Spleen (tissue), 7 donors: ENCODE measurements at regions not wholly inside any gene's neighbourhood (a gene's known extent, or its start where the extent isn't known, plus 50 kb on each side); places are given as distances from the start of the nearest gene placed in this dataset.

ENCODE experiments used
- POLR2A ChIP-seq, 3 donors: fragments of 450-650 bp; IDR thresholded peaks; one replicate each; pipeline ENCODE4 v1.5.1; 2017; ENCODE audit warnings: antibody characterized with exemption in 3 of 3, mild to moderate bottlenecking in 1 of 3
- TF ChIP-seq, protein P1 (sequence below), 11 experiments: fragments of 200-600 bp in 7 of 11; fragments of 450-650 bp in 4 of 11; sonication (generic) in 4 of 11; IDR thresholded peaks in 8 of 11; conservative IDR thresholded peaks in 3 of 11; 1 replicate in 7 of 11; 2 replicates in 4 of 11; pipeline versions ENCODE4 v1.4.0 to v1.8.0; 2016 to 2021; ENCODE audit warnings: antibody characterized with exemption in 11 of 11, inconsistent platforms in 4 of 11, mild to moderate bottlenecking in 1 of 11
- donor health status: DM: no; HTN: no; CAD: no; lungs with moderate emphysema.
- donor health status: DM: no; HTN: no; CAD: no.
- donor health status: DM: no; HTN: no; CAD: no.

- TF ChIP-seq, protein P1, sequence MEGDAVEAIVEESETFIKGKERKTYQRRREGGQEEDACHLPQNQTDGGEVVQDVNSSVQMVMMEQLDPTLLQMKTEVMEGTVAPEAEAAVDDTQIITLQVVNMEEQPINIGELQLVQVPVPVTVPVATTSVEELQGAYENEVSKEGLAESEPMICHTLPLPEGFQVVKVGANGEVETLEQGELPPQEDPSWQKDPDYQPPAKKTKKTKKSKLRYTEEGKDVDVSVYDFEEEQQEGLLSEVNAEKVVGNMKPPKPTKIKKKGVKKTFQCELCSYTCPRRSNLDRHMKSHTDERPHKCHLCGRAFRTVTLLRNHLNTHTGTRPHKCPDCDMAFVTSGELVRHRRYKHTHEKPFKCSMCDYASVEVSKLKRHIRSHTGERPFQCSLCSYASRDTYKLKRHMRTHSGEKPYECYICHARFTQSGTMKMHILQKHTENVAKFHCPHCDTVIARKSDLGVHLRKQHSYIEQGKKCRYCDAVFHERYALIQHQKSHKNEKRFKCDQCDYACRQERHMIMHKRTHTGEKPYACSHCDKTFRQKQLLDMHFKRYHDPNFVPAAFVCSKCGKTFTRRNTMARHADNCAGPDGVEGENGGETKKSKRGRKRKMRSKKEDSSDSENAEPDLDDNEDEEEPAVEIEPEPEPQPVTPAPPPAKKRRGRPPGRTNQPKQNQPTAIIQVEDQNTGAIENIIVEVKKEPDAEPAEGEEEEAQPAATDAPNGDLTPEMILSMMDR (IDR thresholded peaks at IDR 0.05 in 8 of 11, conservative IDR thresholded peaks at IDR 0.05 in 3 of 11) = no peak
- no peak for TF ChIP-seq POLR2A (IDR thresholded peaks at IDR 0.05)
These were observed 69.9 kb upstream of the COMTD1 start for GRCh38 chr10:75305675-75306074.
